Astrocyte (in vitro differentiated cells and primary cell): ENCODE measurements at regions not wholly inside any gene's neighbourhood (a gene's known extent, or its start where the extent isn't known, plus 50 kb on each side); places are given as distances from the start of the nearest gene placed in this dataset.

Experiments
- DNase-seq: peaks from one replicate; pipeline ENCODE4 v3.0.0-alpha.2; 2010; ENCODE audit warnings: low read depth
- FAIRE-seq: peaks from 2 replicates; lab custom pipeline; 2011; peaks lifted over from hg19 to GRCh38; lab: Jason Lieb, UNC
- H2AFZ ChIP-seq: 2 replicates; pipeline ENCODE4 v1.6.0; 2012; ENCODE audit warnings: low read depth, low read length, inconsistent platforms
- H3K27ac ChIP-seq: 2 replicates; pipeline ENCODE4 v1.5.1; 2011; ENCODE audit warnings: low read depth, low read length, inconsistent platforms
- H3K27me3 ChIP-seq: 2 replicates; pipeline ENCODE4 v1.6.0; 2011; ENCODE audit warnings: low read length, inconsistent platforms; ENCODE audit not compliant: insufficient read depth
- H3K36me3 ChIP-seq: 2 replicates; pipeline ENCODE4 v1.5.1; 2011; ENCODE audit warnings: low read length, inconsistent platforms; ENCODE audit not compliant: insufficient read depth
- H3K4me1 ChIP-seq: 2 replicates; pipeline ENCODE4 v1.5.1; 2011; ENCODE audit warnings: low read length, inconsistent platforms; ENCODE audit not compliant: insufficient read depth
- H3K4me2 ChIP-seq: 2 replicates; pipeline ENCODE4 v1.6.0; 2012; ENCODE audit warnings: low read length, inconsistent platforms
- H3K4me3 ChIP-seq: 2 replicates; pipeline ENCODE4 v1.5.1; 2011; ENCODE audit warnings: low read depth, mild to moderate bottlenecking, low read length, inconsistent platforms; ENCODE audit not compliant: insufficient read depth
- H3K79me2 ChIP-seq: 2 replicates; pipeline ENCODE4 v1.6.0; 2012; ENCODE audit warnings: mild to moderate bottlenecking, low read length, inconsistent platforms; ENCODE audit not compliant: insufficient read depth
- H3K9ac ChIP-seq: 2 replicates; pipeline ENCODE4 v1.6.0; 2012; ENCODE audit warnings: mild to moderate bottlenecking, low read length, inconsistent platforms
- H3K9me3 ChIP-seq: 2 replicates; pipeline ENCODE4 v1.5.1; 2012; ENCODE audit warnings: low read depth, mild to moderate bottlenecking, low read length, inconsistent platforms; ENCODE audit not compliant: insufficient read depth
- H4K20me1 ChIP-seq: 2 replicates; pipeline ENCODE4 v1.6.0; 2012; ENCODE audit warnings: low read length, inconsistent platforms; ENCODE audit not compliant: insufficient read depth
- H3K27ac Mint-ChIP-seq: one replicate; pipeline ENCODE4 v1.8.0; 2021; ENCODE audit warnings: mild to moderate bottlenecking, mixed read lengths; ENCODE audit not compliant: unreplicated experiment
- H3K27me3 Mint-ChIP-seq: one replicate; pipeline ENCODE4 v1.8.0; 2021; ENCODE audit warnings: low read depth, mixed read lengths; ENCODE audit not compliant: unreplicated experiment
- H3K36me3 Mint-ChIP-seq: one replicate; pipeline ENCODE4 v1.8.0; 2021; ENCODE audit warnings: low read depth, mixed read lengths; ENCODE audit not compliant: unreplicated experiment
- H3K4me1 Mint-ChIP-seq: one replicate; pipeline ENCODE4 v1.8.0; 2021; ENCODE audit warnings: low read depth, mixed read lengths; ENCODE audit not compliant: unreplicated experiment
- H3K4me3 Mint-ChIP-seq: one replicate; pipeline ENCODE4 v1.8.0; 2021; ENCODE audit warnings: mild to moderate bottlenecking, moderate library complexity, mixed read lengths; ENCODE audit not compliant: unreplicated experiment
- H3K9me3 Mint-ChIP-seq: one replicate; pipeline ENCODE4 v1.8.0; 2021; ENCODE audit warnings: mild to moderate bottlenecking, mixed read lengths; ENCODE audit not compliant: unreplicated experiment
- CTCF ChIP-seq: IDR thresholded peaks from 2 replicates; pipeline ENCODE4 v1.5.1; 2011; ENCODE audit warnings: low read depth, mild to moderate bottlenecking, inconsistent platforms, low read length, moderate library complexity; ENCODE audit not compliant: insufficient read depth
- EZH2 ChIP-seq: IDR thresholded peaks from 2 replicates; pipeline ENCODE4 v1.6.1; 2012; ENCODE audit warnings: mild to moderate bottlenecking, low read length, inconsistent platforms; ENCODE audit not compliant: insufficient read depth

GRCh38 chr3:187944390-187945179, 199.3 kb upstream of the BCL6 start:
- no peaks in the 10 kb centered on the region for H4K20me1 ChIP-seq
- H3K9ac ChIP-seq: no peak overlapping the region
- H3K9me3 ChIP-seq: no peaks in the 10 kb centered on the region
- TF ChIP-seq EZH2 (no peak), CTCF (no peak)
- H3K27ac Mint-ChIP-seq: no peak overlapping the region
- no peaks in the 10 kb centered on the region for H3K36me3 Mint-ChIP-seq
- no peak overlapping the region for H3K4me2 ChIP-seq
- H3K4me3 Mint-ChIP-seq: no peak overlapping the region
- no peaks in the 10 kb centered on the region for H3K36me3 ChIP-seq
- H3K79me2 ChIP-seq: no peaks in the 10 kb centered on the region
- no peaks in the 10 kb centered on the region for H3K9me3 Mint-ChIP-seq
- no peaks in the 10 kb centered on the region for H3K27me3 ChIP-seq
- no peak overlapping the region for H2AFZ ChIP-seq
- H3K4me1 ChIP-seq: peaks cover 2% of the 10 kb centered on the region
- peaks cover 6% of the 10 kb centered on the region for H3K4me1 Mint-ChIP-seq
- DNase-seq: no peak
- peaks cover 4% of the 10 kb centered on the region for H3K27me3 Mint-ChIP-seq
- no peak overlapping the region for H3K27ac ChIP-seq
- H3K4me3 ChIP-seq: no peak overlapping the region
- no peak for FAIRE-seq

- no peak overlapping the region for H2AFZ ChIP-seq
- no peaks in the 10 kb centered on the region for H3K36me3 ChIP-seq
- TF ChIP-seq EZH2 (no peak), CTCF (no peak)
- H3K4me3 ChIP-seq: no peak overlapping the region
- no peak for FAIRE-seq
- no peaks in the 10 kb centered on the region for H3K27me3 ChIP-seq
- H3K9me3 Mint-ChIP-seq: no peaks in the 10 kb centered on the region
- peaks cover 6% of the 10 kb centered on the region for H3K4me1 Mint-ChIP-seq
- H3K9ac ChIP-seq: no peak overlapping the region
- H3K27ac ChIP-seq: no peak overlapping the region
- H3K36me3 Mint-ChIP-seq: no peaks in the 10 kb centered on the region
- H3K79me2 ChIP-seq: no peaks in the 10 kb centered on the region
- H3K9me3 ChIP-seq: no peaks in the 10 kb centered on the region
- H3K4me1 ChIP-seq: peaks cover 2% of the 10 kb centered on the region
- no peaks in the 10 kb centered on the region for H4K20me1 ChIP-seq
- DNase-seq: no peak
- no peak overlapping the region for H3K4me2 ChIP-seq
- no peak overlapping the region for H3K27ac Mint-ChIP-seq
- H3K27me3 Mint-ChIP-seq: peaks cover 4% of the 10 kb centered on the region
- no peak overlapping the region for H3K4me3 Mint-ChIP-seq
These were observed 200.1 kb upstream of the BCL6 start for GRCh38 chr3:187945374-187945773.

GRCh38 chr3:187946163-187946691, 201.0 kb upstream of the BCL6 start:
- no peak overlapping the region for H3K9ac ChIP-seq
- no peak overlapping the region for H3K27ac Mint-ChIP-seq
- FAIRE-seq: no peak

More at GRCh38 chr3:187946163-187946691, 201.0 kb upstream of the BCL6 start:
- Mint-ChIP-seq H3K9me3 (no peaks in the 10 kb centered on the region), H3K4me3 (no peak overlapping the region), H3K4me1 (peaks cover 6% of the 10 kb centered on the region), H3K36me3 (no peaks in the 10 kb centered on the region), H3K27me3 (no peaks in the 10 kb centered on the region)
- Histone ChIP-seq H3K27me3 (no peaks in the 10 kb centered on the region), H3K4me2 (no peak overlapping the region), H3K4me3 (no peak overlapping the region), H3K4me1 (peaks cover 2% of the 10 kb centered on the region), H3K27ac (no peak overlapping the region), H3K36me3 (no peaks in the 10 kb centered on the region), H3K9me3 (no peaks in the 10 kb centered on the region), H3K79me2 (no peaks in the 10 kb centered on the region), H2AFZ (no peak overlapping the region), H4K20me1 (no peaks in the 10 kb centered on the region)
- TF ChIP-seq EZH2 (no peak), CTCF (no peak)
- DNase-seq: peak; percentile 52
